ENCODE measurements at regions not wholly inside any gene's neighbourhood (a gene's known extent, or its start where the extent isn't known, plus 50 kb on each side); places are given as distances from the start of the nearest gene placed in this dataset.

GRCh38 chr10:125553091-125553490 is 129.9 kb downstream of the TEX36 start:
- Histone ChIP-seq H3K4me2 (ENCODE audit: low read length) (no peak overlapping the region), H4K20me1 (ENCODE audit: insufficient read depth) (no peaks in the 10 kb centered on the region), H2AFZ (ENCODE audit: low read depth, low read length, poor library complexity, severe bottlenecking) (no peak overlapping the region), H3K27me3 (ENCODE audit: insufficient read depth, low read length) (peaks cover 97% of the 10 kb centered on the region), H3K9me2 (ENCODE audit: insufficient read depth) (no peaks in the 10 kb centered on the region), H3K4me1 (ENCODE audit: control insufficient read depth in 1 of 2, insufficient read depth in 2 of 2, low read length in 2 of 2) (no peaks in the 10 kb centered on the region), H3K36me3 (ENCODE audit: control insufficient read depth in 1 of 2, insufficient read depth in 2 of 2, low read length in 2 of 2) (no peaks in the 10 kb centered on the region), H3K4me3 (replicated peaks in 1 of 2; ENCODE audit: low read depth in 1 of 2, low read length in 2 of 2) (no peak overlapping the region), H3K27ac (ENCODE audit: low read depth, low read length) (no peak overlapping the region), H3K79me2 (ENCODE audit: insufficient read depth, low read length) (no peaks in the 10 kb centered on the region), H3K9ac (ENCODE audit: low read length) (no peak overlapping the region), H3K9me3 (ENCODE audit: control insufficient read depth in 1 of 2, insufficient read depth in 1 of 2, low read depth in 1 of 2, low read length in 2 of 2) (no peaks in the 10 kb centered on the region)
- ChIA-PET POLR2A (no interaction called here), RAD21 (ENCODE audit: low non-redundant PET in 1 of 2, low total read pairs in 2 of 2, uncharacterized antibody in 2 of 2, unreplicated experiment in 2 of 2) (no interaction called here), CTCF (no interaction called here)
- intact Hi-C loops (cut with micrococcal nuclease), result no loop called here
- ATAC-seq (no peak), DNase-seq (ENCODE audit: low read depth, low spot score) (no peak)
- TF ChIP-seq ELF1 (IDR thresholded peaks at IDR 0.05; ENCODE audit: borderline replicate concordance, low read depth), result no peak
- no peak for TF ChIP-seq YY1 (IDR thresholded peaks at IDR 0.05; ENCODE audit: extremely low read depth, insufficient replicate concordance, low read depth, low read length)
- no TSS peak for BruUV-seq (replicated peaks)

GRCh38 chr10:125551247-125551646 is 131.7 kb downstream of the TEX36 start:
- ATAC-seq, result no peak

More at GRCh38 chr10:125551247-125551646, 131.7 kb downstream of the TEX36 start:
- ChIA-PET POLR2A (no interaction called here), RAD21 (ENCODE audit: low non-redundant PET in 1 of 2, low total read pairs in 2 of 2, uncharacterized antibody in 2 of 2, unreplicated experiment in 2 of 2) (no interaction called here), CTCF (no interaction called here)
- no TSS peak for BruUV-seq (replicated peaks)
- Histone ChIP-seq H3K4me1 (ENCODE audit: control insufficient read depth in 1 of 2, insufficient read depth in 2 of 2, low read length in 2 of 2) (no peaks in the 10 kb centered on the region), H4K20me1 (ENCODE audit: insufficient read depth) (no peaks in the 10 kb centered on the region), H3K36me3 (ENCODE audit: control insufficient read depth in 1 of 2, insufficient read depth in 2 of 2, low read length in 2 of 2) (no peaks in the 10 kb centered on the region), H3K4me3 (replicated peaks in 1 of 2; ENCODE audit: low read depth in 1 of 2, low read length in 2 of 2) (no peak overlapping the region), H3K27ac (ENCODE audit: low read depth, low read length) (no peak overlapping the region), H3K9ac (ENCODE audit: low read length) (no peak overlapping the region), H3K79me2 (ENCODE audit: insufficient read depth, low read length) (no peaks in the 10 kb centered on the region), H3K4me2 (ENCODE audit: low read length) (no peak overlapping the region), H2AFZ (ENCODE audit: low read depth, low read length, poor library complexity, severe bottlenecking) (no peak overlapping the region), H3K9me2 (ENCODE audit: insufficient read depth) (no peaks in the 10 kb centered on the region), H3K9me3 (ENCODE audit: control insufficient read depth in 1 of 2, insufficient read depth in 1 of 2, low read depth in 1 of 2, low read length in 2 of 2) (no peaks in the 10 kb centered on the region), H3K27me3 (ENCODE audit: insufficient read depth, low read length) (peaks cover 90% of the 10 kb centered on the region)
- intact Hi-C loops (cut with micrococcal nuclease), result no loop called here
- TF ChIP-seq JUND (IDR thresholded peaks at IDR 0.05) (no peak), EZH2phosphoT487 (IDR thresholded peaks at IDR 0.05; ENCODE audit: borderline replicate concordance) (no peak), REST (IDR thresholded peaks at IDR 0.05; ENCODE audit: low read depth) (no peak)
- no peak for DNase-seq (ENCODE audit: low read depth, low spot score)

Data from HCT116 (cell line).